ENCODE measurements at regions not wholly inside any gene's neighbourhood (a gene's known extent, or its start where the extent isn't known, plus 50 kb on each side); places are given as distances from the start of the nearest gene placed in this dataset.

GRCh38 chr11:36837831-36838437 lies 239.9 kb upstream of the RAG2 start:
- no peak overlapping the region for H3K27ac Mint-ChIP-seq

DNA sequence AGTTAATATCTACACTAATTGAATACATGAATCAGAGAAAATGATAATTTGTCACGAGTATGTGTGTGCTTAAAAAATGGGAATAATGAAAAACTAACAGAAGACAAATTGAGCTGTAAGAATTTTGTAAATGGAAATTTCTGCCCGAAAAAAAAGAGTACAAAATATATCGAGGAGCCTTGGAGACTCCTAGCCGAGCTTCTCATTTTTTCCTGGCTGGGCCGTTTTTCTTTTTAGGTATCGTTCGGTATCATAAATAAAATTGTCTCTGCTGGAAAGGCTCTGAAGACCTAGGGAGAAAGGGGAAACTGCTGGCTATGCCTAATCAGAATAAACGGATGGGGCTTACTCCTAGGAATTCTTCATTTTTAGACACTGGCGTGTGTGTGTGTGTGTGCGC lies 227.2 kb upstream of the RAG2 start:
- H3K9me3 ChIP-seq, result no peaks in the 10 kb centered on the region
- no peak for ATAC-seq (replicated peaks in 1 of 4)
- Mint-ChIP-seq H3K9me3 (peaks cover 0 to 5% (median 3%) of the 10 kb centered on the region in 3 donors), H3K27me3 (no peaks in the 10 kb centered on the region), H3K27ac (no peak overlapping the region), H3K4me3 (no peak overlapping the region), H3K4me1 (no peaks in the 10 kb centered on the region), H3K36me3 (no peaks in the 10 kb centered on the region)
- ChIA-PET CTCF (no interaction called here), POLR2A (no interaction called here)
- DNase-seq, result no peak
- no peaks in the 10 kb centered on the region for H3K36me3 ChIP-seq (ENCODE audit: control insufficient read depth in 2 of 2, extremely low read depth in 1 of 2, insufficient read depth in 1 of 2, low read length in 1 of 2)
- WGBS (ENCODE audit: insufficient coverage), result 88% methylated on average over 8 of the region's 10 CpGs
- H3K27me3 ChIP-seq (replicated peaks in 1 of 2; ENCODE audit: control insufficient read depth in 2 of 2, extremely low read depth in 1 of 2, insufficient read depth in 2 of 2, low read length in 1 of 2), result no peaks in the 10 kb centered on the region
- H3K27ac ChIP-seq (ENCODE audit: low read length), result no peak overlapping the region
- no peak overlapping the region for H3K4me3 ChIP-seq (ENCODE audit: control insufficient read depth in 1 of 2, extremely low read depth in 1 of 2, low read length in 1 of 2)
- no peaks in the 10 kb centered on the region for H3K4me1 ChIP-seq (ENCODE audit: control insufficient read depth in 1 of 2, extremely low read depth in 1 of 2, insufficient read depth in 2 of 2, low read length in 2 of 2)

More at GRCh38 chr11:36837831-36838437, 239.9 kb upstream of the RAG2 start:
- no peak for ATAC-seq (replicated peaks in 1 of 4)
- peaks cover 0 to 5% of the 10 kb centered on the region in 2 experiments for H3K27me3 ChIP-seq (replicated peaks in 1 of 2; ENCODE audit: control insufficient read depth in 2 of 2, extremely low read depth in 1 of 2, insufficient read depth in 2 of 2, low read length in 1 of 2)
- Mint-ChIP-seq H3K4me1 (no peaks in the 10 kb centered on the region), H3K9me3 (no peaks in the 10 kb centered on the region), H3K27me3 (peaks cover 3 to 6% of the 10 kb centered on the region in 2 donors), H3K4me3 (no peak overlapping the region), H3K36me3 (no peaks in the 10 kb centered on the region)
- no peaks in the 10 kb centered on the region for H3K4me1 ChIP-seq (ENCODE audit: control insufficient read depth in 1 of 2, extremely low read depth in 1 of 2, insufficient read depth in 2 of 2, low read length in 2 of 2)
- CTCF ChIA-PET, result no interaction called here
- POLR2A ChIA-PET, result no interaction called here
- no peak for DNase-seq
- no peak overlapping the region for H3K27ac ChIP-seq (ENCODE audit: low read length)
- WGBS (ENCODE audit: insufficient coverage), result no CpG with 5 or more reads among the region's 1 CpG
- no peaks in the 10 kb centered on the region for H3K36me3 ChIP-seq (ENCODE audit: control insufficient read depth in 2 of 2, extremely low read depth in 1 of 2, insufficient read depth in 1 of 2, low read length in 1 of 2)
- no peak overlapping the region for H3K4me3 ChIP-seq (ENCODE audit: control insufficient read depth in 1 of 2, extremely low read depth in 1 of 2, low read length in 1 of 2)
- H3K9me3 ChIP-seq, result no peaks in the 10 kb centered on the region

- DNase-seq, result no peak
- H3K27ac Mint-ChIP-seq, result no peak overlapping the region
- H3K4me1 Mint-ChIP-seq, result no peaks in the 10 kb centered on the region
- H3K4me3 Mint-ChIP-seq, result no peak overlapping the region
- no peak overlapping the region for H3K27ac ChIP-seq (ENCODE audit: low read length)
- H3K4me1 ChIP-seq (ENCODE audit: control insufficient read depth in 1 of 2, extremely low read depth in 1 of 2, insufficient read depth in 2 of 2, low read length in 2 of 2), result no peaks in the 10 kb centered on the region
- H3K36me3 Mint-ChIP-seq, result no peaks in the 10 kb centered on the region
- H3K27me3 Mint-ChIP-seq, result peaks cover 0 to 3% of the 10 kb centered on the region in 2 donors
- ChIA-PET POLR2A (no interaction called here), CTCF (no interaction called here)
- H3K27me3 ChIP-seq (replicated peaks in 1 of 2; ENCODE audit: control insufficient read depth in 2 of 2, extremely low read depth in 1 of 2, insufficient read depth in 2 of 2, low read length in 1 of 2), result no peaks in the 10 kb centered on the region
- WGBS (ENCODE audit: insufficient coverage), result no CpG with 5 or more reads among the region's 1 CpG
- H3K4me3 ChIP-seq (ENCODE audit: control insufficient read depth in 1 of 2, extremely low read depth in 1 of 2, low read length in 1 of 2), result no peak overlapping the region
- peaks cover 0 to 5% (median 3%) of the 10 kb centered on the region in 3 donors for H3K9me3 Mint-ChIP-seq
- no peaks in the 10 kb centered on the region for H3K9me3 ChIP-seq
- no peak for ATAC-seq (replicated peaks in 1 of 4)
- no peaks in the 10 kb centered on the region for H3K36me3 ChIP-seq (ENCODE audit: control insufficient read depth in 2 of 2, extremely low read depth in 1 of 2, insufficient read depth in 1 of 2, low read length in 1 of 2)
Observed at GRCh38 chr11:36824349-36824748, 226.3 kb upstream of the RAG2 start.

DNA sequence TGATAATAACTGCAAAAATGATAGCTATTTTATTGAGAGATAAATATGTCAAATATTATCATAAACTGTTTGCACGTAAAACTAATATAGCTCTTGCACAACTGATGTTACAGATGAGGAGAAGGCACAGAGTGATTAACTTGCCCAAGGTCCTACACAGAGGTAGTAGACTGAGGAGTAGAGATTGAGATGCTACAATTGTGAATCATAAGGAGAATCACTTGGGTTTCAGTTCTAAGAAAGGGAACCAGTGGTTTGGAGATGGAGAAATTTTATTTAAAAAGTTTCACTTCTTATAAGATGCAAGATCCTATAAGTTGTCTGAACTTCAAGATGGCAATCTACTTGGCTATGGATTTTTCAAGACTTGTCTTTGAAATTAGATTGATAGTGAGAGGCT lies 224.8 kb upstream of the RAG2 start:
- Mint-ChIP-seq H3K9me3 (peaks cover 0 to 3% (median 3%) of the 10 kb centered on the region in 3 donors), H3K4me1 (no peaks in the 10 kb centered on the region), H3K36me3 (no peaks in the 10 kb centered on the region), H3K4me3 (no peak overlapping the region), H3K27me3 (peaks cover under 1 to 3% of the 10 kb centered on the region in 2 donors), H3K27ac (no peak overlapping the region)
- Histone ChIP-seq H3K9me3 (no peaks in the 10 kb centered on the region), H3K4me3 (ENCODE audit: control insufficient read depth in 1 of 2, extremely low read depth in 1 of 2, low read length in 1 of 2) (no peak overlapping the region), H3K27me3 (replicated peaks in 1 of 2; ENCODE audit: control insufficient read depth in 2 of 2, extremely low read depth in 1 of 2, insufficient read depth in 2 of 2, low read length in 1 of 2) (no peaks in the 10 kb centered on the region), H3K36me3 (ENCODE audit: control insufficient read depth in 2 of 2, extremely low read depth in 1 of 2, insufficient read depth in 1 of 2, low read length in 1 of 2) (no peaks in the 10 kb centered on the region), H3K4me1 (ENCODE audit: control insufficient read depth in 1 of 2, extremely low read depth in 1 of 2, insufficient read depth in 2 of 2, low read length in 2 of 2) (no peaks in the 10 kb centered on the region), H3K27ac (ENCODE audit: low read length) (no peak overlapping the region)
- CTCF ChIA-PET, result no interaction called here
- POLR2A ChIA-PET, result no interaction called here
- WGBS (ENCODE audit: insufficient coverage), result no CpG with 5 or more reads among the region's 1 CpG
- ATAC-seq (replicated peaks in 1 of 4), result no peak
- no peak for DNase-seq

- Histone ChIP-seq H3K36me3 (ENCODE audit: control insufficient read depth in 2 of 2, extremely low read depth in 1 of 2, insufficient read depth in 1 of 2, low read length in 1 of 2) (no peaks in the 10 kb centered on the region), H3K27me3 (replicated peaks in 1 of 2; ENCODE audit: control insufficient read depth in 2 of 2, extremely low read depth in 1 of 2, insufficient read depth in 2 of 2, low read length in 1 of 2) (no peaks in the 10 kb centered on the region), H3K9me3 (no peaks in the 10 kb centered on the region), H3K27ac (ENCODE audit: low read length) (no peak overlapping the region), H3K4me3 (ENCODE audit: control insufficient read depth in 1 of 2, extremely low read depth in 1 of 2, low read length in 1 of 2) (no peak overlapping the region), H3K4me1 (ENCODE audit: control insufficient read depth in 1 of 2, extremely low read depth in 1 of 2, insufficient read depth in 2 of 2, low read length in 2 of 2) (no peaks in the 10 kb centered on the region)
- ChIA-PET CTCF (no interaction called here), POLR2A (no interaction called here)
- DNase-seq, result no peak
- no peaks in the 10 kb centered on the region for H3K36me3 Mint-ChIP-seq
- peaks cover 5 to 6% of the 10 kb centered on the region in 2 donors for H3K27me3 Mint-ChIP-seq
- no peak overlapping the region for H3K27ac Mint-ChIP-seq
- no peak overlapping the region for H3K4me3 Mint-ChIP-seq
- peaks cover 0 to 3% (median 0%) of the 10 kb centered on the region in 3 donors for H3K9me3 Mint-ChIP-seq
- WGBS (ENCODE audit: insufficient coverage), result 86% methylated on average over 1 of the region's 2 CpGs
- H3K4me1 Mint-ChIP-seq, result no peaks in the 10 kb centered on the region
- no peak for ATAC-seq (replicated peaks in 1 of 4)
Observed at GRCh38 chr11:36818410-36818809, 220.4 kb upstream of the RAG2 start.

GRCh38 chr11:36817336-36817965 lies 219.4 kb upstream of the RAG2 start:
- Histone ChIP-seq H3K4me3 (ENCODE audit: control insufficient read depth in 1 of 2, extremely low read depth in 1 of 2, low read length in 1 of 2) (no peak overlapping the region), H3K27me3 (replicated peaks in 1 of 2; ENCODE audit: control insufficient read depth in 2 of 2, extremely low read depth in 1 of 2, insufficient read depth in 2 of 2, low read length in 1 of 2) (no peaks in the 10 kb centered on the region), H3K9me3 (no peaks in the 10 kb centered on the region), H3K27ac (ENCODE audit: low read length) (no peak overlapping the region), H3K4me1 (ENCODE audit: control insufficient read depth in 1 of 2, extremely low read depth in 1 of 2, insufficient read depth in 2 of 2, low read length in 2 of 2) (no peaks in the 10 kb centered on the region), H3K36me3 (ENCODE audit: control insufficient read depth in 2 of 2, extremely low read depth in 1 of 2, insufficient read depth in 1 of 2, low read length in 1 of 2) (no peaks in the 10 kb centered on the region)
- Mint-ChIP-seq H3K27me3 (peaks cover 5 to 6% of the 10 kb centered on the region in 2 donors), H3K4me3 (no peak overlapping the region), H3K27ac (no peak overlapping the region), H3K9me3 (peaks cover 0 to 10% (median 0%) of the 10 kb centered on the region in 3 donors), H3K36me3 (no peaks in the 10 kb centered on the region), H3K4me1 (no peaks in the 10 kb centered on the region)
- ATAC-seq (replicated peaks in 1 of 4) (no peak), DNase-seq (no peak)
- ChIA-PET POLR2A (no interaction called here), CTCF (no interaction called here)
- 92% methylated on average over 2 of the region's 6 CpGs for WGBS (ENCODE audit: insufficient coverage)

Measured in T-cell (primary cell).